Hippocampal formation (tissue), 2 donors: ENCODE measurements at regions not wholly inside any gene's neighbourhood (a gene's known extent, or its start where the extent isn't known, plus 50 kb on each side); places are given as distances from the start of the nearest gene placed in this dataset.
"Not testable (repeated sequence)": the region's sequence is repeated elsewhere in the genome, so short reads cannot be mapped to it uniquely, and the experiment has no call there.

Experiments
- DNase-seq, 2 donors: peaks; one replicate each; lab custom pipeline; 2025; lab: John Stamatoyannopoulos, UW

- no peak for DNase-seq
Observed at GRCh38 chr5:96528826-96529474, 95.9 kb upstream of the PCSK1 start.

- DNase-seq: no peak
Observed at GRCh38 chr5:96529559-96529958, 96.5 kb upstream of the PCSK1 start.

GRCh38 chr5:96530901-96531300 is 97.9 kb upstream of the PCSK1 start:
- DNase-seq: no peak

- no peak for DNase-seq
Observed at GRCh38 chr5:96533371-96533770, 100.3 kb upstream of the PCSK1 start.

- DNase-seq: no peak
Observed at GRCh38 chr5:96537386-96537785, 104.3 kb upstream of the PCSK1 start.

- no peak for DNase-seq
Observed at GRCh38 chr5:96538808-96539250, 105.8 kb upstream of the PCSK1 start.

GRCh38 chr5:96546120-96546519 is 113.1 kb upstream of the PCSK1 start:
- DNase-seq: no peak

GRCh38 chr5:96547486-96547885 is 114.4 kb upstream of the PCSK1 start:
- DNase-seq: no peak

GRCh38 chr5:96548905-96549304 is 113.3 kb upstream of the CAST start:
- DNase-seq: no peak

GRCh38 chr5:96560857-96561256 is 101.3 kb upstream of the CAST start:
- DNase-seq: not testable (repeated sequence)

GRCh38 chr5:96562614-96563013 is 99.6 kb upstream of the CAST start:
- DNase-seq: no peak

GRCh38 chr5:96563816-96564215 is 98.4 kb upstream of the CAST start:
- DNase-seq: no peak

GRCh38 chr5:96565582-96566265 is 96.5 kb upstream of the CAST start:
- no peak for DNase-seq

GRCh38 chr5:96566833-96567587 is 95.2 kb upstream of the CAST start:
- DNase-seq: no peak

- DNase-seq: no peak
Observed at GRCh38 chr5:96569332-96569731, 92.8 kb upstream of the CAST start.

GRCh38 chr5:96569770-96570169 is 92.4 kb upstream of the CAST start:
- DNase-seq: no peak

GRCh38 chr5:96572864-96573512 is 89.2 kb upstream of the CAST start:
- no peak for DNase-seq

GRCh38 chr5:96573513-96573894 is 88.7 kb upstream of the CAST start:
- DNase-seq: no peak

GRCh38 chr5:96576876-96577275 is 85.3 kb upstream of the CAST start:
- no peak for DNase-seq

- no peak for DNase-seq
Observed at GRCh38 chr5:96577909-96578308, 84.3 kb upstream of the CAST start.

- no peak for DNase-seq
Observed at GRCh38 chr5:96579711-96580110, 82.5 kb upstream of the CAST start.

GRCh38 chr5:96582343-96582742 is 79.8 kb upstream of the CAST start:
- DNase-seq: no peak

- no peak for DNase-seq
Observed at GRCh38 chr5:96584712-96585111, 77.5 kb upstream of the CAST start.
